ENCODE measurements at regions not wholly inside any gene's neighbourhood (a gene's known extent, or its start where the extent isn't known, plus 50 kb on each side); places are given as distances from the start of the nearest gene placed in this dataset.

DNA sequence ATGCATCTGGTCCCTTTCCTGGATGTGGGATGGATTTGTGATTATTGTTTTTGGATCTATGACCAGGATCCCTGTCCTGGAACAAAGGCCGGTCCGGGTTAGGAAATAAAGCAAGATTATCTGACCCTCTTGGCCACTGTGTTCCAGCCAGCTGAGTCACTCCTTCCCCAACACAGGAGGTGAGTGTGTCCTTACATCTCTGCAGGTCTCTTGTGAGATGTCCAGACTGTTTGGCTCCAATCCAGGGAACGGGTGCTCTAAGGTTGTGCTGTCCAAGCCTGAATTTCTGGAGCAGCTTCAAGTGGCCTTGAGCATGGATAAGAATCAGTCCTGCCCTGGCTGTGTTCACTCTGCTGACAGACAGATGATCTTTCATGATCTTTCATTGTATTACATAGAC lies 136.5 kb upstream of the CCL2 start:
- Histone ChIP-seq H4K20me1 (ENCODE audit: insufficient read depth, low read length) (no peaks in the 10 kb centered on the region), H3K4me1 (ENCODE audit: low read length) (peaks cover 23% of the 10 kb centered on the region), H3K79me2 (ENCODE audit: low read length) (no peaks in the 10 kb centered on the region), H3K4me2 (ENCODE audit: low read length) (no peak overlapping the region), H3K36me3 (replicated peaks; ENCODE audit: low read depth, low read length) (no peaks in the 10 kb centered on the region), H2AFZ (ENCODE audit: low read depth, low read length) (no peak overlapping the region), H3K4me3 (ENCODE audit: low read length) (no peak overlapping the region), H3K27me3 (ENCODE audit: low read depth, low read length) (peaks cover 9% of the 10 kb centered on the region), H3K9ac (ENCODE audit: low read length) (no peak overlapping the region), H3K9me3 (ENCODE audit: insufficient read depth, low read length) (no peaks in the 10 kb centered on the region), H3K27ac (ENCODE audit: low read length) (no peak overlapping the region)
- TF ChIP-seq, protein P1, sequence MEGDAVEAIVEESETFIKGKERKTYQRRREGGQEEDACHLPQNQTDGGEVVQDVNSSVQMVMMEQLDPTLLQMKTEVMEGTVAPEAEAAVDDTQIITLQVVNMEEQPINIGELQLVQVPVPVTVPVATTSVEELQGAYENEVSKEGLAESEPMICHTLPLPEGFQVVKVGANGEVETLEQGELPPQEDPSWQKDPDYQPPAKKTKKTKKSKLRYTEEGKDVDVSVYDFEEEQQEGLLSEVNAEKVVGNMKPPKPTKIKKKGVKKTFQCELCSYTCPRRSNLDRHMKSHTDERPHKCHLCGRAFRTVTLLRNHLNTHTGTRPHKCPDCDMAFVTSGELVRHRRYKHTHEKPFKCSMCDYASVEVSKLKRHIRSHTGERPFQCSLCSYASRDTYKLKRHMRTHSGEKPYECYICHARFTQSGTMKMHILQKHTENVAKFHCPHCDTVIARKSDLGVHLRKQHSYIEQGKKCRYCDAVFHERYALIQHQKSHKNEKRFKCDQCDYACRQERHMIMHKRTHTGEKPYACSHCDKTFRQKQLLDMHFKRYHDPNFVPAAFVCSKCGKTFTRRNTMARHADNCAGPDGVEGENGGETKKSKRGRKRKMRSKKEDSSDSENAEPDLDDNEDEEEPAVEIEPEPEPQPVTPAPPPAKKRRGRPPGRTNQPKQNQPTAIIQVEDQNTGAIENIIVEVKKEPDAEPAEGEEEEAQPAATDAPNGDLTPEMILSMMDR (IDR thresholded peaks at IDR 0.05; ENCODE audit: low read depth, low read length), result no peak
- no peak for TF ChIP-seq EZH2phosphoT487 (IDR thresholded peaks at IDR 0.05; ENCODE audit: low read depth)

DNA sequence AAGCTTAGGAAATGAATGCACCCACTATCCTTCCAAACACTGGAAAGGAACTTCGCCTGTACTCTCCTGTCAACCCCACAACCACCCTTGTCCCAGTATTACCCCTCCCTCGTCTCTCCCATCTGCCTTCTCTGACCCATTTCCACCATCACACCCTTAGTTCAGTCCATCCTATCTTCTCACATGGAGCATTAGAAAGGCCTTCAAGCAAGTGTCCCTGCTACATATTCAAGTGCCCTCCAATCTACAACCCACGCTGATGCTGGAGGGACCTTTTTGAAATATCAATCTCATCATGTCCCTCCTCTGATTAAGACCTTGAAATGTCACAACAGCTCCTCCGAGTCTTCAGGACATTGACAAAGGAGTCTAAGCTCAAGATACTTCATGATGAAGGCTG lies 133.8 kb upstream of the CCL2 start:
- H3K36me3 ChIP-seq (replicated peaks; ENCODE audit: low read depth, low read length), result no peaks in the 10 kb centered on the region
- TF ChIP-seq, protein P1 (IDR thresholded peaks at IDR 0.05; ENCODE audit: low read depth, low read length), result no peak
- TF ChIP-seq EZH2phosphoT487 (IDR thresholded peaks at IDR 0.05; ENCODE audit: low read depth), result no peak

DNA sequence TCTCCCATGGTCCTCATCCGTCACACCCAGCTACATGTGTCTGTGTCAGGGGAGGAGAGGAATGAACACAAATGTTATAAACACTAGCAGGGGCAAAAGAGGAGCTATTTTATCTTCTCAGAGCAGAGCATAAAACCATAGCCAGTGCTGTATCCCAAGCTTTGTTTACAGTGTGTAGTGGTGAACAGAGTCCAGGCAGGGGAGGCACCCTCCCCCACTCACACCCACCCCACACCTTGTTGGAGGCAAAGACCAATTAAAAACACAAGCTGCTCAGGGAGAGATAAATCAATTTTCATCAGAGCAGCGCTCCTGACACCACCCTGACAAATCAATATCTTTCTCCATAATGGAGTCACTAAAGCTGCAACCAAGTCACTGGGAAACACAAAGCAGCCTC lies 132.6 kb upstream of the CCL2 start:
- Histone ChIP-seq H3K9ac (ENCODE audit: low read length) (no peak overlapping the region), H3K79me2 (ENCODE audit: low read length) (no peaks in the 10 kb centered on the region), H2AFZ (ENCODE audit: low read depth, low read length) (no peak overlapping the region), H3K27ac (ENCODE audit: low read length) (no peak overlapping the region), H3K27me3 (ENCODE audit: low read depth, low read length) (peaks cover 9% of the 10 kb centered on the region), H3K4me3 (ENCODE audit: low read length) (no peak overlapping the region), H3K4me2 (ENCODE audit: low read length) (no peak overlapping the region), H3K4me1 (ENCODE audit: low read length) (peaks cover 46% of the 10 kb centered on the region), H3K36me3 (replicated peaks; ENCODE audit: low read depth, low read length) (no peaks in the 10 kb centered on the region), H4K20me1 (ENCODE audit: insufficient read depth, low read length) (no peaks in the 10 kb centered on the region), H3K9me3 (ENCODE audit: insufficient read depth, low read length) (no peaks in the 10 kb centered on the region)
- TF ChIP-seq EZH2phosphoT487 (IDR thresholded peaks at IDR 0.05; ENCODE audit: low read depth), result no peak
- TF ChIP-seq, protein P1 (IDR thresholded peaks at IDR 0.05; ENCODE audit: low read depth, low read length), result no peak

More for the DNA sequence above, 133.8 kb upstream of the CCL2 start:
- Histone ChIP-seq H3K27me3 (ENCODE audit: low read depth, low read length) (peaks cover 9% of the 10 kb centered on the region), H4K20me1 (ENCODE audit: insufficient read depth, low read length) (no peaks in the 10 kb centered on the region), H3K9me3 (ENCODE audit: insufficient read depth, low read length) (no peaks in the 10 kb centered on the region), H3K4me3 (ENCODE audit: low read length) (no peak overlapping the region), H3K4me1 (ENCODE audit: low read length) (peaks cover 43% of the 10 kb centered on the region), H3K9ac (ENCODE audit: low read length) (no peak overlapping the region), H3K27ac (ENCODE audit: low read length) (no peak overlapping the region), H3K79me2 (ENCODE audit: low read length) (no peaks in the 10 kb centered on the region), H3K4me2 (ENCODE audit: low read length) (no peak overlapping the region), H2AFZ (ENCODE audit: low read depth, low read length) (no peak overlapping the region)

DNA sequence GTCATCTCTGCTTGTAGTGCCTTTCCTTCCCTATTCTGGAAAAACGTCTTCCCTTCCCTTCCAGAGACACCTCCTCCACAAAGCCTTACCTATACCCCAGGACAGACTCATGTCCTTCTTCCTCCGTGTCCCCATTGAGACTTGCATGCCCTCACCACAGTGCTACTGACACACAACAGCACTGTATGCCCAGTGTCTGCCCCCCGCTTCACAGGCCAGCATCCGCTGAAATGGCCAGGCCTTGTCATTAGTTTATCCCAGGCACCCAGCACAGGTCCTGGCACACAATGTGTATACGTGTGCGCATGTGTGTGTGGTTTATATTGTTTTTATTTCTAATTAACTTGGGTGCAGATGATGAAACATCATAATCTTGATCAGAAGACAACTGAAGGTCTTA lies 130.1 kb upstream of the CCL2 start:
- peak overlapping the region; percentile 98; the same call in 1 of the 2 replicates for H3K27ac ChIP-seq (ENCODE audit: low read length)
- no peaks in the 10 kb centered on the region for H4K20me1 ChIP-seq (ENCODE audit: insufficient read depth, low read length)
- H2AFZ ChIP-seq (ENCODE audit: low read depth, low read length), result no peak overlapping the region
- peaks cover 69% of the 10 kb centered on the region for H3K4me1 ChIP-seq (ENCODE audit: low read length)
- peaks cover 11% of the 10 kb centered on the region for H3K27me3 ChIP-seq (ENCODE audit: low read depth, low read length)
- peak overlapping the region; percentile 94 for H3K4me2 ChIP-seq (ENCODE audit: low read length)
- H3K4me3 ChIP-seq (ENCODE audit: low read length), result no peak overlapping the region
- no peak overlapping the region for H3K9ac ChIP-seq (ENCODE audit: low read length)
- no peaks in the 10 kb centered on the region for H3K9me3 ChIP-seq (ENCODE audit: insufficient read depth, low read length)
- H3K36me3 ChIP-seq (replicated peaks; ENCODE audit: low read depth, low read length), result no peaks in the 10 kb centered on the region
- no peak for TF ChIP-seq EZH2phosphoT487 (IDR thresholded peaks at IDR 0.05; ENCODE audit: low read depth)
- TF ChIP-seq, protein P1 (IDR thresholded peaks at IDR 0.05; ENCODE audit: low read depth, low read length), result no peak
- no peaks in the 10 kb centered on the region for H3K79me2 ChIP-seq (ENCODE audit: low read length)

Data from OCI-LY3 (cell line).